Stimulated activated CD8-positive, alpha-beta memory T cell treated with anti-CD3 and anti-CD28 coated beads, Interleukin-7, amount 100 ng/mL, for 48 hours (primary cell): ENCODE measurements at regions not wholly inside any gene's neighbourhood (a gene's known extent, or its start where the extent isn't known, plus 50 kb on each side); places are given as distances from the start of the nearest gene placed in this dataset.
"Not testable (repeated sequence)": the region's sequence is repeated elsewhere in the genome, so short reads cannot be mapped to it uniquely, and the experiment has no call there.

Source experiments
- DNase-seq, 2 donors: peaks; one replicate each; pipeline ENCODE4 v3.0.0-alpha.2; 2020; ENCODE audit warnings: low read depth in 1 of 2; ENCODE audit errors: extremely low read depth in 1 of 2

GRCh38 chr3:162932503-162932902, 1435.9 kb downstream of the OTOL1 start:
- no peak for DNase-seq

GRCh38 chr3:162933656-162934055, 1437.0 kb downstream of the OTOL1 start:
- no peak for DNase-seq

GRCh38 chr3:162936706-162937105, 1440.1 kb downstream of the OTOL1 start:
- DNase-seq = no peak

GRCh38 chr3:162938083-162938482, 1441.5 kb downstream of the OTOL1 start:
- no peak for DNase-seq

GRCh38 chr3:162945626-162946025, 1449.0 kb downstream of the OTOL1 start:
- DNase-seq = no peak

- DNase-seq = no peak
These were observed 1460.1 kb downstream of the OTOL1 start for GRCh38 chr3:162956711-162957110.

GRCh38 chr3:162960269-162960668, 1463.7 kb downstream of the OTOL1 start:
- no peak for DNase-seq

- DNase-seq = no peak
These were observed 1473.7 kb downstream of the OTOL1 start for GRCh38 chr3:162970292-162970691.

- no peak for DNase-seq
These were observed 1475.1 kb downstream of the OTOL1 start for GRCh38 chr3:162971715-162972114.

GRCh38 chr3:162973428-162973917, 1476.9 kb downstream of the OTOL1 start:
- no peak for DNase-seq

GRCh38 chr3:162978136-162978535, 1481.5 kb downstream of the OTOL1 start:
- DNase-seq = no peak

GRCh38 chr3:162984746-162985145, 1488.1 kb downstream of the OTOL1 start:
- no peak for DNase-seq

GRCh38 chr3:162987085-162987794, 1490.6 kb downstream of the OTOL1 start:
- not testable (repeated sequence) for DNase-seq

- DNase-seq = no peak
These were observed 1496.1 kb downstream of the OTOL1 start for GRCh38 chr3:162992741-162993140.

- DNase-seq = no peak
These were observed 1497.6 kb downstream of the OTOL1 start for GRCh38 chr3:162994165-162994564.

GRCh38 chr3:162996368-162996767, 1499.8 kb downstream of the OTOL1 start:
- no peak for DNase-seq

GRCh38 chr3:162998205-162998604, 1501.6 kb downstream of the OTOL1 start:
- no peak for DNase-seq

- DNase-seq = no peak
These were observed 1515.0 kb downstream of the OTOL1 start for GRCh38 chr3:163011596-163011995.

- no peak for DNase-seq
These were observed 1519.6 kb downstream of the OTOL1 start for GRCh38 chr3:163016251-163016650.

- no peak for DNase-seq
These were observed 1521.5 kb downstream of the OTOL1 start for GRCh38 chr3:163018067-163018466.

- DNase-seq = no peak
These were observed 1522.1 kb downstream of the OTOL1 start for GRCh38 chr3:163018664-163019063.

- DNase-seq = no peak
These were observed 1522.7 kb downstream of the OTOL1 start for GRCh38 chr3:163019260-163019659.

- DNase-seq = no peak
These were observed 1537.0 kb downstream of the OTOL1 start for GRCh38 chr3:163033652-163034051.
